BJ (cell line): ENCODE measurements at regions not wholly inside any gene's neighbourhood (a gene's known extent, or its start where the extent isn't known, plus 50 kb on each side); places are given as distances from the start of the nearest gene placed in this dataset.

Source experiments
- CTCF ChIA-PET: fragments of 350-600 bp; formaldehyde crosslinking; extraction: SDS; loops from one replicate; lab custom pipeline; 2021; ENCODE audit warnings: antibody characterized with exemption, inconsistent platforms; lab: Yijun Ruan, JAX
- POLR2A ChIA-PET: fragments of 300-600 bp; sonication (Branson Sonifier 250); formaldehyde crosslinking; extraction: SDS; loops from one replicate; lab custom pipeline; 2021; ENCODE audit warnings: antibody characterized with exemption; lab: Charles Lee
- DNase-seq: peaks from one replicate; pipeline ENCODE4 v3.0.0-alpha.2; 2011; ENCODE audit warnings: low read depth
- H3K27me3 ChIP-seq: 2 replicates; pipeline ENCODE4 v1.6.0; 2011; ENCODE audit warnings: low read length; ENCODE audit not compliant: control insufficient read depth, insufficient read depth
- H3K36me3 ChIP-seq: 2 replicates; pipeline ENCODE4 v1.5.1; 2011; ENCODE audit warnings: low read length; ENCODE audit not compliant: control insufficient read depth, insufficient read depth
- H3K4me3 ChIP-seq: 2 replicates; pipeline ENCODE4 v1.5.1; 2011; ENCODE audit warnings: low read depth, mild to moderate bottlenecking, control low read depth, low read length
- CTCF ChIP-seq: IDR thresholded peaks from 2 replicates; pipeline ENCODE4 v1.5.1; 2011; ENCODE audit warnings: low read depth, mild to moderate bottlenecking, control low read depth, inconsistent platforms, low read length, moderate library complexity; ENCODE audit not compliant: insufficient read depth

DNA sequence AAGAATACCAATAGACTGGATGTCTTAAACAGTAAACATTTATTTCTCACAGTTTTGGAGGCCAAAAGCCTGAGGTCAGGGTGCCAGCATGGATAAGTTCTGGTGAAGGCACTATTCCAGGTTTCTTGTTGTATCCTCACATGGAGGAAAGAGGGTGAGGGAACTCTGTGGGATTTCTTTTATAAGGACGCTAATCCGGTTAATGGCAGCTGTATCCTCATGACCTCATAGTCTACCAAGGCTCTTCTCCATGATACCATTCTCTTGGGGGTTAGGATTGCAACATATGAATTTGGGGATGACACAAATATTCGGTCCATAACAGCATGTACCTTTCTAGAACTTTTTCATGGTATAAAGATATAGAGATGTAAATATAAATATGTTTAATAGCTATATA lies 412.0 kb downstream of the LMO7 start:
- POLR2A ChIA-PET: no interaction called here
- TF ChIP-seq CTCF: no peak
- H3K36me3 ChIP-seq: no peaks in the 10 kb centered on the region
- no peaks in the 10 kb centered on the region; the same call in 1 of the 2 replicates for H3K27me3 ChIP-seq
- no peak overlapping the region for H3K4me3 ChIP-seq
- DNase-seq: no peak
- CTCF ChIA-PET: no interaction called here

- no peaks in the 10 kb centered on the region for H3K36me3 ChIP-seq
- POLR2A ChIA-PET: no interaction called here
- no peak overlapping the region for H3K4me3 ChIP-seq
- H3K27me3 ChIP-seq: no peaks in the 10 kb centered on the region
- DNase-seq: no peak
- CTCF ChIA-PET: no interaction called here
- no peak for TF ChIP-seq CTCF
These were observed 407.7 kb downstream of the LMO7 start for GRCh38 chr13:76043874-76044273.

DNA sequence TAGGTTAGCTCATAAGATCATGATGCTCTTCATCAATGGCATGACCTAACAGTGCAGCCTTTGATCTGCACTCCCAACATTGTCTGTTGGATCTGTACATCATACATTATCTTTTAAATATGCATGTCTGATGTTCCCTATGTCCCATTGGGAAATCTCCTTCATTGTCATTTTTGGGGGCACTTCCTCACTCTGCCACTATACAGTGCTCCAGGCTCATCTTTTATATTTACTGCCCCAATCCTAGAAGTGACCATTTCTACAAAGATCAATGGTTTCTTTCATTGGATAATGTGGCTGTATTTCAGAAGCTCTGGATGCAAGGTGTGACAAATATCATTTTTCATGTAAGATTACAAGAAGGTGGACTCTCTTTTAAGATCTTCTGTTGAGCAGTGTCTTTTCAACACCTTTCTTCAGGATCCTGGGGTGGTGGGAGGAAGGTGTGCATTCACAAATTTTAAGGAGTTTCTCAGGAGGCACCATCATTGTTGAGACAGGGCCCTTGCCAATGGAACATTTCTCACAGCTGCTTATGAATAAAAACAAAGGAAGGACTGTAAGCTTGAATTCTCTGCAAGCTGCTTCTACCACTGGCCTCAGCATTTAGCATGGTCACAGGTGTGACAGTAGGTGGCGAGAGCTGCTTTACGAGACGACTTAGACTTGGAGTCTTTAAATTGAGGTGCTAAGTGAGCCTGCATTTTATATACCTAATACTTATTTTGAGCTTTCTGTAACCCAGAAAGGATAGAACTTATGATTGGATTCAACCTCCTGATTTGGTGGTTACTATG lies 403.0 kb downstream of the LMO7 start:
- Histone ChIP-seq H3K27me3 (no peaks in the 10 kb centered on the region), H3K36me3 (no peaks in the 10 kb centered on the region), H3K4me3 (no peak overlapping the region)
- ChIA-PET POLR2A (no interaction called here), CTCF (no interaction called here)
- DNase-seq: no peak
- TF ChIP-seq CTCF: no peak

GRCh38 chr13:76036176-76036575 lies 400.0 kb downstream of the LMO7 start:
- TF ChIP-seq CTCF: no peak
- H3K27me3 ChIP-seq: no peaks in the 10 kb centered on the region
- no peaks in the 10 kb centered on the region for H3K36me3 ChIP-seq
- ChIA-PET CTCF (no interaction called here), POLR2A (no interaction called here)
- no peak overlapping the region for H3K4me3 ChIP-seq
- DNase-seq: no peak

DNA sequence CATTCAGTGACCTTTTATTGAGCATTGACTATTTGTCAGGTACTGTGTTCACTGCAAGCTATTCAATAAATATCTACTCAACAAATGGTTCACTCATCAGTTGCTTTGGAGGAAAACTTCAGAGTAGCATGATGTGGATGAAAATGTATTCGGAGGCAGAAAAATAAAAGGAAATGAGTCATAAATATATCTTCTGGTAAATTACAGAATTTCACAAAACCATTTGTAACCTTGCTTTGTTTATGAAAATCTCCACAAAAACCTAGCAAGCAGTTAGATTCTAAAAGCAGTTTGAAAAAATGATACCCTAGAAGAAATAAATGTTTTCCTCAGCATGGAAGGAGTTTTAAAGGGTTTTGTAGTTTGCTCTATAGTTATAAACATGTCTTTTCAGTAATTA lies 399.6 kb downstream of the LMO7 start:
- Histone ChIP-seq H3K4me3 (no peak overlapping the region), H3K27me3 (no peaks in the 10 kb centered on the region), H3K36me3 (no peaks in the 10 kb centered on the region)
- ChIA-PET CTCF (no interaction called here), POLR2A (no interaction called here)
- TF ChIP-seq CTCF: no peak
- DNase-seq: no peak
